GM12878 (cell line): ENCODE measurements at regions not wholly inside any gene's neighbourhood (a gene's known extent, or its start where the extent isn't known, plus 50 kb on each side); places are given as distances from the start of the nearest gene placed in this dataset.

Experiments
- ATAC-seq: fragments of 200-7000 bp; cut with Tn5 transposase; 3 replicates; pipeline ENCODE4 v1.9.1; 2020; ENCODE audit warnings: mild to moderate bottlenecking, moderate library complexity
- BruUV-seq: library from RNA; stranded (reverse); fragments of 400-500 nt; replicated peaks from 2 replicates; lab custom pipeline; 2021; lab: Mats Ljungman, UMichigan
- CTCF ChIA-PET: fragments of 300-600 bp; sonication (Branson Sonifier 250); formaldehyde crosslinking; extraction: SDS; loops from one replicate; lab custom pipeline; 2021; ENCODE audit warnings: inconsistent platforms; lab: Yijun Ruan, JAX
- POLR2A ChIA-PET: fragments of 350-600 bp; formaldehyde crosslinking; extraction: SDS; loops from one replicate; lab custom pipeline; 2021; ENCODE audit warnings: inconsistent platforms; lab: Charles Lee
- RAD21 ChIA-PET: fragments of 300-600 bp; sonication (Branson Sonifier 250); formaldehyde crosslinking; loops from one replicate; lab custom pipeline; 2023; ENCODE audit warnings: antibody characterized with exemption; ENCODE audit not compliant: unreplicated experiment; lab: Charles Lee
- SMC1A ChIA-PET: fragments of 300-600 bp; sonication (Branson Sonifier 250); formaldehyde crosslinking; loops from one replicate; lab custom pipeline; 2023; ENCODE audit not compliant: unreplicated experiment, uncharacterized antibody; lab: Charles Lee
- DNase-seq: peaks from one replicate; pipeline ENCODE4 v3.0.0-alpha.2; 2011; ENCODE audit warnings: low read depth, low spot score
- FAIRE-seq: peaks from 3 replicates; lab custom pipeline; 2011; peaks lifted over from hg19 to GRCh38; lab: Jason Lieb, UNC
- H2AFZ ChIP-seq: 2 replicates; pipeline ENCODE4 v1.6.0; 2011; ENCODE audit warnings: low read depth, low read length, control low read depth; ENCODE audit not compliant: control insufficient read depth
- H3K27ac ChIP-seq: 2 replicates; pipeline ENCODE4 v1.5.1; 2011; ENCODE audit warnings: control low read depth; ENCODE audit not compliant: control insufficient read depth, insufficient read depth
- H3K27me3 ChIP-seq, 2 experiments: replicated peaks in 1 of 2; 2 replicates each; pipeline versions ENCODE4 v1.6.0 to v1.6.1; 2011; ENCODE audit warnings: low read length in 1 of 2; ENCODE audit not compliant: control insufficient read depth in 2 of 2, insufficient read depth in 2 of 2
- H3K36me3 ChIP-seq, 2 experiments: 2 replicates each; pipeline ENCODE4 v1.5.1; 2011; ENCODE audit warnings: low read length in 1 of 2; ENCODE audit not compliant: control insufficient read depth in 2 of 2, insufficient read depth in 2 of 2
- H3K4me1 ChIP-seq: 2 replicates; pipeline ENCODE4 v1.6.1; 2011; ENCODE audit warnings: mild to moderate bottlenecking, low read length, moderate library complexity, mixed read lengths; ENCODE audit not compliant: control insufficient read depth, insufficient read depth
- H3K4me2 ChIP-seq: 2 replicates; pipeline ENCODE4 v1.6.0; 2011; ENCODE audit warnings: control low read depth; ENCODE audit not compliant: control insufficient read depth, insufficient read depth
- H3K4me3 ChIP-seq: fragments of 200-600 bp; sonication (generic); 2 replicates; pipeline ENCODE4 v1.5.1; 2016
- H3K79me2 ChIP-seq: 2 replicates; pipeline ENCODE4 v1.6.0; 2011; ENCODE audit warnings: low read length; ENCODE audit not compliant: control insufficient read depth, insufficient read depth
- H3K9ac ChIP-seq: 2 replicates; pipeline ENCODE4 v1.8.0; 2011; ENCODE audit warnings: low read length, control low read depth, mixed read lengths; ENCODE audit not compliant: control insufficient read depth, insufficient read depth
- H3K9me3 ChIP-seq: replicated peaks from 3 replicates; pipeline ENCODE4 v1.5.1; 2011; ENCODE audit warnings: mild to moderate bottlenecking, low read length; ENCODE audit not compliant: control insufficient read depth, insufficient read depth
- H4K20me1 ChIP-seq: 2 replicates; pipeline ENCODE4 v1.6.0; 2011; ENCODE audit not compliant: control insufficient read depth, insufficient read depth
- BACH1 ChIP-seq: fragments of 450-650 bp; IDR thresholded peaks from 2 replicates; pipeline ENCODE4 v1.6.1; 2017; ENCODE audit warnings: mild to moderate bottlenecking, borderline replicate concordance
- ZBED1 ChIP-seq: IDR thresholded peaks from 2 replicates; pipeline ENCODE4 v1.6.1; 2016; ENCODE audit warnings: borderline replicate concordance
- ZNF592 ChIP-seq: fragments of 450-650 bp; IDR thresholded peaks from 2 replicates; pipeline ENCODE4 v1.6.1; 2017; ENCODE audit warnings: mild to moderate bottlenecking, moderate library complexity
- WGBS: methylation state at CpG from one replicate; pipeline ENCODE4 v1.1.6; 2016; ENCODE audit warnings: low lambda C conversion rate; ENCODE audit not compliant: insufficient replicate concordance, insufficient coverage; ENCODE audit errors: missing lambda C conversion rate; 5-methylcytosine and 5-hydroxymethylcytosine counted together
- in situ Hi-C: fragments of 300-500 bp; cut with MboI; formaldehyde crosslinking; loops from 9 replicates; pipeline ENCODE4 v1.14.3; 2018; ENCODE audit warnings: mixed read lengths
- intact Hi-C: fragments of 100-400 bp; cut with micrococcal nuclease; formaldehyde crosslinking; loops from one replicate; pipeline ENCODE4 v1.14.2; 2022; ENCODE audit not compliant: unreplicated experiment

- ChIA-PET POLR2A (no interaction called here), SMC1A (interaction anchor here (1.2 kb wide), 1 partner anchor 10 kb away, joined by 5 read pairs; no protein-coding TSS in a partner anchor), CTCF (no interaction called here), RAD21 (no interaction called here)
- 0% methylated on average over 8 of the region's 8 CpGs for WGBS
- Histone ChIP-seq H3K79me2 (no peaks in the 10 kb centered on the region), H3K27ac (no peak overlapping the region), H3K4me1 (no peaks in the 10 kb centered on the region), H3K36me3 (no peaks in the 10 kb centered on the region), H2AFZ (no peak overlapping the region), H3K27me3 (peaks cover 0 to 3% of the 10 kb centered on the region in 2 experiments; a peak in 1 of 4 replicates), H4K20me1 (no peaks in the 10 kb centered on the region), H3K9ac (no peak overlapping the region), H3K4me3 (no peak overlapping the region), H3K4me2 (no peak overlapping the region), H3K9me3 (no peaks in the 10 kb centered on the region)
- in situ Hi-C loops = no loop called here
- TF ChIP-seq ZNF592 = no peak
- TF ChIP-seq BACH1 = no peak
- no peak for TF ChIP-seq ZBED1
- intact Hi-C loops = no loop called here
- FAIRE-seq = no peak
- BruUV-seq = no TSS peak
- DNase-seq = no peak
- no peak for ATAC-seq
Measured at GRCh38 chr12:25653487-25654175, 100.5 kb upstream of the LMNTD1 start.
